Ovary (tissue), 7 donors: ENCODE measurements at regions not wholly inside any gene's neighbourhood (a gene's known extent, or its start where the extent isn't known, plus 50 kb on each side); places are given as distances from the start of the nearest gene placed in this dataset.

Experiments
- DNase-seq, 5 donors: peaks; one replicate each; pipeline ENCODE4 v3.0.0-alpha.2; 2019 to 2020
- H3K27ac ChIP-seq, 2 donors: fragments of 200-600 bp; one replicate each; pipeline versions ENCODE4 v1.5.1 to v1.8.0; 2019 to 2022
- H3K27me3 ChIP-seq: fragments of 200-600 bp; one replicate; pipeline ENCODE4 v1.8.0; 2022
- H3K36me3 ChIP-seq: fragments of 200-600 bp; sonication (generic); one replicate; pipeline ENCODE4 v1.5.1; 2019
- H3K4me1 ChIP-seq: one replicate; pipeline ENCODE4 v1.8.1; 2013; ENCODE audit warnings: mild to moderate bottlenecking, moderate library complexity; ENCODE audit not compliant: insufficient read depth
- H3K4me3 ChIP-seq: fragments of 200-600 bp; sonication (generic); one replicate; pipeline ENCODE4 v1.5.1; 2017
- H3K9me3 ChIP-seq, 2 donors: fragments of 200-600 bp in 1 of 2; sonication (generic) in 1 of 2; one replicate each; pipeline versions ENCODE4 v1.5.1 to v1.8.1; 2013 to 2019; ENCODE audit warnings: mild to moderate bottlenecking in 1 of 2, moderate library complexity in 1 of 2
- EP300 ChIP-seq: sonication (generic); formaldehyde crosslinking; IDR thresholded peaks from one replicate; pipeline ENCODE4 v1.6.1; 2017; ENCODE audit warnings: antibody characterized with exemption
- POLR2A ChIP-seq: fragments of 450-650 bp; IDR thresholded peaks from one replicate; pipeline ENCODE4 v1.6.1; 2017; ENCODE audit warnings: antibody characterized with exemption, mild to moderate bottlenecking, moderate library complexity
- WGBS, 3 donors: extraction: QIAGEN DNeasy Blood & Tissue Kit in 1 of 3; methylation state at CpG; one replicate each; pipeline versions ENCODE4 v1.1.5 to v1.1.7; 2013 to 2017; 5-methylcytosine and 5-hydroxymethylcytosine counted together
- intact Hi-C, 4 donors: fragments of 100-400 bp; cut with DNase I; formaldehyde crosslinking; loops; one replicate each; pipeline versions ENCODE4 v1.11.0 to v1.15.1; 2022 to 2023
- TF ChIP-seq, protein P1 (sequence below), 3 donors: fragments of 450-650 bp in 2 of 3; fragments of 200-600 bp in 1 of 3; IDR thresholded peaks; one replicate each; pipeline versions ENCODE4 v1.5.1 to v1.8.0; 2016 to 2022; ENCODE audit warnings: antibody characterized with exemption in 3 of 3, mild to moderate bottlenecking in 1 of 3
- donor health status: DM: no; HTN: no; CAD: no; lungs with moderate emphysema.
- donor health status: DM: no; HTN: no; CAD: no.
- donor health status: Bipolar disorder and iron deficiency.
- donor health status: DM: no; HTN: no; CAD: no.
- donor health status: DM: yes; HTN: yes; CAD: no.

DNA sequence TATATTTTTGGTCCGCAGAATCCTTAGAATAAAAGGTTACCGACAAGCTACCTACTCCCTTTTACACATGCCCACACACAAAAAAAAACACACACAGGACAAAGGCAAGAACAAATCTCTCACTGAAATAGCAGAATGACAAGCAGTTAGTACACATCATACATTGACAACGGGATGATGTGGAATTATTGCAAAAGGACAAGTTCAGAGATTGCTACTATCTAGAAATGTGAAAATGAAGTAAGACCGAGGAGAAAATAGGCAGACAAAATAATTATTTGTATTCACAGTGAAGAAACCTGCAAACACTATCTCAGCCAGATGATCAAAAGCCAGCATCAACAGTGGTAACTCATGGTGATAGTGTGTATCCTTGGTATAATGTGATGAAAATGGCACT, 112.2 kb upstream of the C3orf80 start:
- H3K27me3 ChIP-seq = no peaks in the 10 kb centered on the region
- DNase-seq = no peak
- 80 to 90% (median 85%) methylated on average over 4 of the region's 4 CpGs for WGBS, 3 donors
- no peaks in the 10 kb centered on the region for H3K4me1 ChIP-seq
- TF ChIP-seq, protein P1, sequence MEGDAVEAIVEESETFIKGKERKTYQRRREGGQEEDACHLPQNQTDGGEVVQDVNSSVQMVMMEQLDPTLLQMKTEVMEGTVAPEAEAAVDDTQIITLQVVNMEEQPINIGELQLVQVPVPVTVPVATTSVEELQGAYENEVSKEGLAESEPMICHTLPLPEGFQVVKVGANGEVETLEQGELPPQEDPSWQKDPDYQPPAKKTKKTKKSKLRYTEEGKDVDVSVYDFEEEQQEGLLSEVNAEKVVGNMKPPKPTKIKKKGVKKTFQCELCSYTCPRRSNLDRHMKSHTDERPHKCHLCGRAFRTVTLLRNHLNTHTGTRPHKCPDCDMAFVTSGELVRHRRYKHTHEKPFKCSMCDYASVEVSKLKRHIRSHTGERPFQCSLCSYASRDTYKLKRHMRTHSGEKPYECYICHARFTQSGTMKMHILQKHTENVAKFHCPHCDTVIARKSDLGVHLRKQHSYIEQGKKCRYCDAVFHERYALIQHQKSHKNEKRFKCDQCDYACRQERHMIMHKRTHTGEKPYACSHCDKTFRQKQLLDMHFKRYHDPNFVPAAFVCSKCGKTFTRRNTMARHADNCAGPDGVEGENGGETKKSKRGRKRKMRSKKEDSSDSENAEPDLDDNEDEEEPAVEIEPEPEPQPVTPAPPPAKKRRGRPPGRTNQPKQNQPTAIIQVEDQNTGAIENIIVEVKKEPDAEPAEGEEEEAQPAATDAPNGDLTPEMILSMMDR (IDR thresholded peaks at IDR 0.05) = no peak
- no peak for TF ChIP-seq POLR2A
- no peak for TF ChIP-seq EP300
- no peak overlapping the region for H3K4me3 ChIP-seq
- no peaks in the 10 kb centered on the region for H3K36me3 ChIP-seq
- intact Hi-C loops = no loop called here
- H3K9me3 ChIP-seq = no peaks in the 10 kb centered on the region
- no peak overlapping the region for H3K27ac ChIP-seq

DNA sequence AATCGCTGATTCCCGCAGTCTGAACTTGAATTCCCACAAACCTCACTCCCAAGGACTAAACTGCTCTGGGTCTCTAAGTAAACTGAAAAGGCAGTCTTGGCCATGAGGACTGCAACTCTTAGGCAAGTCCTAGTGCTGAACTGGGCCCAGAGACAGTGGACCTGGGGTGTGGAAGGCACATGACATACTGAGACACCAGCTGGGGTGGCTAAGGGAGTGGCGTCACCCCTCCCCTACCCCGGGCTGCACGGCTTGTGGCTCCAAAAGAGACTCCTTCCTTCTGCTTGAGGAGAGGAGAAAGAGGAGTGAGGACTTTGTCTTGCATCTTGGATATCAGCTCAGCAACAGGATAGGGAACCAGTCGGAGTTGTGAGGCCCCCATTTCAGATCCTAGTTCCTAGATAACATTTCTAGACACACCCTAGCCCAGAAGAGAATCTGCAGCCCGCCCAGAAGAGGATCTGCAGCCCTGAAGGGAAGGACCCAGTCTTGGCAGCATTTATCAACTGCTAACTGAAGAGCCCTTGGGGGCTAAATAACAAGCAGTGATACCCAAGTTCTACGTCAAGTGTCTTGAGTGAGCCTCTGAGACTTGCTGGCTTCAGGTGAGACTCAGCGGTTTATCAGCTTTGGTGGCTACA, 110.7 kb upstream of the C3orf80 start:
- Histone ChIP-seq H3K27ac (no peak overlapping the region), H3K27me3 (no peaks in the 10 kb centered on the region), H3K36me3 (no peaks in the 10 kb centered on the region), H3K9me3 (no peaks in the 10 kb centered on the region), H3K4me3 (no peak overlapping the region), H3K4me1 (no peaks in the 10 kb centered on the region)
- 71 to 81% (median 80%) methylated on average over 9 of the region's 9 CpGs for WGBS, 3 donors
- no peak for TF ChIP-seq POLR2A
- no peak for TF ChIP-seq EP300
- TF ChIP-seq, protein P1 (IDR thresholded peaks at IDR 0.05) = no peak
- no peak for DNase-seq
- intact Hi-C loops = no loop called here

DNA sequence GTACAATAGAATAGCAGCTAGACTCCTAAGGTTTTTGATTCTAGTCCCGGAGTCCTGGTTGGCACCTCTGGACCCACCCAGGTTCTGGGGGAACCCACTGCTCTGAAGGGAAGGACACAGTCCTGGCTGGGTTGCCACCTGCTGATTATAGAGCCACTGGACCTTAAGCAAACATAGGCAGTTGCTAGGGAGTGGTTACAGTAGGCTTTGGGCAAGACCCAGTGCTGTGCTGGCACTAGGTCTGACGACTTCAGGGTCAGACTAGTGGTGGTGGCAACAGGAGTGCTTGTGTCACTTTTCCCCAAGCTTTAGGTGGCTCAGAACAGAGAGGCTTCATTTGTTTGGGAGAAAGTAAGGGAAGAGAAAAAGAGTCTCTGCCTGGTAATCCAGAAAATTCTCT, 109.8 kb upstream of the C3orf80 start:
- intact Hi-C loops = no loop called here
- 67 to 79% (median 74%) methylated on average over 2 of the region's 2 CpGs for WGBS, 3 donors
- Histone ChIP-seq H3K27me3 (no peaks in the 10 kb centered on the region), H3K4me1 (no peaks in the 10 kb centered on the region), H3K27ac (no peak overlapping the region), H3K4me3 (no peak overlapping the region), H3K9me3 (no peaks in the 10 kb centered on the region), H3K36me3 (no peaks in the 10 kb centered on the region)
- TF ChIP-seq EP300 (no peak), POLR2A (no peak)
- TF ChIP-seq, protein P1 (IDR thresholded peaks at IDR 0.05) = no peak
- DNase-seq = no peak

DNA sequence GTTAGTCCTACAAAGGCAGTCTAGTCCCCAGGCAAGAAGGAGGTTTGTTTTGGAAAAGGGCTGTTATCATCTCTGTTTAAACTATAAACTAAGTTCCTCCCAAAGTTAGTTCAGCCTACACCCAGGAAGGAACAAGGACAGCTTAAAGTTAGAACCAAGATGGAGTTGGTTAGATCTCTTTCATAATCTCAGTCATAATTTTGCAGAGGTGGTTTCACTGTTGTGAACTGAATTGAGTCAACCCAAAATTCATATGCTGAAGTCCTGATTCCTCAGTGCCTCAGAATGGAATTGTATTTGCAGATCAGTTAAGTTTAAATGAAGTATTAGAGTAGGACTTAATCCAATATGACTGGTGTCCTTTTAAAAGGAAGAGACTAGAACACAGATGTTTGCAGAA, 101.0 kb upstream of the C3orf80 start:
- Histone ChIP-seq H3K4me3 (no peak overlapping the region), H3K9me3 (no peaks in the 10 kb centered on the region), H3K36me3 (no peaks in the 10 kb centered on the region), H3K4me1 (no peaks in the 10 kb centered on the region), H3K27ac (no peak overlapping the region), H3K27me3 (no peaks in the 10 kb centered on the region)
- TF ChIP-seq POLR2A (no peak), EP300 (no peak)
- TF ChIP-seq, protein P1 (IDR thresholded peaks at IDR 0.05) = no peak
- DNase-seq = no peak
- intact Hi-C loops = no loop called here
